ENCODE measurements at regions not wholly inside any gene's neighbourhood (a gene's known extent, or its start where the extent isn't known, plus 50 kb on each side); places are given as distances from the start of the nearest gene placed in this dataset.

DNA sequence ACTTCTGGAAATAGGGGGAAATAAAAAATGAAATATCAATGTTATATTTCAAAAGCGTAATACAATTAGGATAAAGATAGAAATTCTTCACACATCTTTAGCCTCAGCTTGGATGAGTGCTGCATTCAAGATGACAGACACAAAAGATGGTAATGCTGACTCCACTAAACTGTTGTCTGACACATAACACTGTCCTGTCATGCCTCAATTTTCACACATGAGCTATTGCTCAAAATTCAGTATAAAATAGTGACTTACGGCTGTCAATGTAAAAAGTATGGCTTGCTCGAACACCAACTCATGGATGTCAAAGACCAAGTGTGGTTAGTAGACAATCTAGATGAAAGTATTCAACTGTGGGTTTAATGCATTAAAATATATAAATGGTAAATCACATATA lies 94.5 kb downstream of the KLF12 start:
- ATAC-seq (ENCODE audit: low read depth) (no peak), DNase-seq (ENCODE audit: low spot score) (no peak)
- Histone ChIP-seq H3K27me3 (ENCODE audit: insufficient read depth, poor library complexity, severe bottlenecking) (no peaks in the 10 kb centered on the region), H3K27ac (ENCODE audit: poor library complexity, severe bottlenecking) (no peak overlapping the region), H3K4me1 (ENCODE audit: insufficient read depth, poor library complexity, severe bottlenecking) (peaks cover 6% of the 10 kb centered on the region), H3K36me3 (ENCODE audit: low read depth) (no peaks in the 10 kb centered on the region), H3K4me3 (ENCODE audit: severe bottlenecking) (no peak overlapping the region), H3K9me3 (ENCODE audit: severe bottlenecking) (no peaks in the 10 kb centered on the region)
- TF ChIP-seq, protein P1, sequence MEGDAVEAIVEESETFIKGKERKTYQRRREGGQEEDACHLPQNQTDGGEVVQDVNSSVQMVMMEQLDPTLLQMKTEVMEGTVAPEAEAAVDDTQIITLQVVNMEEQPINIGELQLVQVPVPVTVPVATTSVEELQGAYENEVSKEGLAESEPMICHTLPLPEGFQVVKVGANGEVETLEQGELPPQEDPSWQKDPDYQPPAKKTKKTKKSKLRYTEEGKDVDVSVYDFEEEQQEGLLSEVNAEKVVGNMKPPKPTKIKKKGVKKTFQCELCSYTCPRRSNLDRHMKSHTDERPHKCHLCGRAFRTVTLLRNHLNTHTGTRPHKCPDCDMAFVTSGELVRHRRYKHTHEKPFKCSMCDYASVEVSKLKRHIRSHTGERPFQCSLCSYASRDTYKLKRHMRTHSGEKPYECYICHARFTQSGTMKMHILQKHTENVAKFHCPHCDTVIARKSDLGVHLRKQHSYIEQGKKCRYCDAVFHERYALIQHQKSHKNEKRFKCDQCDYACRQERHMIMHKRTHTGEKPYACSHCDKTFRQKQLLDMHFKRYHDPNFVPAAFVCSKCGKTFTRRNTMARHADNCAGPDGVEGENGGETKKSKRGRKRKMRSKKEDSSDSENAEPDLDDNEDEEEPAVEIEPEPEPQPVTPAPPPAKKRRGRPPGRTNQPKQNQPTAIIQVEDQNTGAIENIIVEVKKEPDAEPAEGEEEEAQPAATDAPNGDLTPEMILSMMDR (IDR thresholded peaks at IDR 0.05; ENCODE audit: poor library complexity, severe bottlenecking), result no peak

DNA sequence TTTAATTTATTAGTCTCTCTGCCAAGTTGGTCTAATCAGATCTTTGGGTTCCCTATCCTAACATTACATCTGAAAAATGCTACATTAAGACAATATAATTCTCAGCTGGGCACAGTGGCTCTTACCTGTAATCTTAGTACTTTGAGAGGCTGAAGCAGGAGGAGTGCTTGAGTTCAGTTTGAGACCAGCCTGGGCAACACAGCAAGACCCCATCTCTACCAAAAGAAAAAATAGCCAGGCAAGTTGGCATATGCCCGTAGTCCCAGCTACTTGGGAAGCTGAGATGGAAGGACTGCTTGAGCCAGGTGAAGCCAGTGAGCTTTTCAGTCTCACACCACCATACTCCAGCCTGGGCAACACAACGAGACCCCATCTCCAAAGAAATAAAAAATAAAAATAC lies 95.0 kb downstream of the KLF12 start:
- H3K4me3 ChIP-seq (ENCODE audit: severe bottlenecking), result no peak overlapping the region
- DNase-seq (ENCODE audit: low spot score) (no peak), ATAC-seq (ENCODE audit: low read depth) (no peak)
- no peaks in the 10 kb centered on the region for H3K9me3 ChIP-seq (ENCODE audit: severe bottlenecking)
- no peak overlapping the region for H3K27ac ChIP-seq (ENCODE audit: poor library complexity, severe bottlenecking)
- H3K4me1 ChIP-seq (ENCODE audit: insufficient read depth, poor library complexity, severe bottlenecking), result peaks cover 6% of the 10 kb centered on the region
- H3K36me3 ChIP-seq (ENCODE audit: low read depth), result no peaks in the 10 kb centered on the region
- H3K27me3 ChIP-seq (ENCODE audit: insufficient read depth, poor library complexity, severe bottlenecking), result no peaks in the 10 kb centered on the region
- TF ChIP-seq, protein P1 (IDR thresholded peaks at IDR 0.05; ENCODE audit: poor library complexity, severe bottlenecking), result no peak

DNA sequence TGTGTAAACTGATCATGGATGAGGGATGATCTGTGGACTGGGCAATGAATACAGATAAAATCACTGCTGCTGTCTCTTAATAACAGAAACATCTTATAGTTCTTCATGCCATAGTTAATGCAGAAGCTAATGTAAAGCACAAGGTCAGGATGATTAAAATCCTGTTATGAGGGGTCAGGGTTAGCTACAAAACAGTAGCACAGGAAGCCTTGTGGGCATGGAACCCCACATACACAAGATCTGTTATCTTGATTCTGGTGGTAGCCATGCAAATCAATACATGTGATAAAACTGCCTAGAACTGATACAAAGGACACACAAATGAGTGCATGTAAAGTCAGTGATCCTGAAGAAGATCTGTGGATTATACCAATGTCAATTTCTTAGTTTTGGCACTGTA lies 96.4 kb downstream of the KLF12 start:
- Histone ChIP-seq H3K27ac (ENCODE audit: poor library complexity, severe bottlenecking) (no peak overlapping the region), H3K9me3 (ENCODE audit: severe bottlenecking) (no peaks in the 10 kb centered on the region), H3K4me1 (ENCODE audit: insufficient read depth, poor library complexity, severe bottlenecking) (peaks cover 6% of the 10 kb centered on the region), H3K4me3 (ENCODE audit: severe bottlenecking) (no peak overlapping the region), H3K36me3 (ENCODE audit: low read depth) (no peaks in the 10 kb centered on the region), H3K27me3 (ENCODE audit: insufficient read depth, poor library complexity, severe bottlenecking) (no peaks in the 10 kb centered on the region)
- no peak for ATAC-seq (ENCODE audit: low read depth)
- TF ChIP-seq, protein P1 (IDR thresholded peaks at IDR 0.05; ENCODE audit: poor library complexity, severe bottlenecking), result no peak
- DNase-seq (ENCODE audit: low spot score), result no peak

DNA sequence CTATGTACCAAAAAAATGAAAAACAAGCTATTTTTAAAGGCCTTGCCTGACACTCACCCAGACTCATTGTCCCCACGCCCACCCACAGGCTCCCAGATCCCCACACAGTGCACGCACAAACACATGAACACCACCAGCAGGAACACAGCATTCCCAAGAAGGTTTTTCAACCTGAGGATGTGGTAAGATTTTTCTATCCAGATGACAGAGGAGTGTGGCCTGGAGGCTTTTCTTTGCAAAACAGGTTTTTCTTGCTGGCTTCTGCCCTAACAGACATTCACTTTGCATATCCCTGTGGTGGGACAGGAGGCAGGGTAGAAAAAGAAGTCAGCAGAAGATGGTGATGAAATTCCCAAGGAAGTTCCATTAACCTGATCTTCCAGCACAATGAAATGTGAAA lies 97.8 kb downstream of the KLF12 start:
- Histone ChIP-seq H3K36me3 (ENCODE audit: low read depth) (no peaks in the 10 kb centered on the region), H3K4me3 (ENCODE audit: severe bottlenecking) (no peak overlapping the region), H3K9me3 (ENCODE audit: severe bottlenecking) (no peaks in the 10 kb centered on the region), H3K27ac (ENCODE audit: poor library complexity, severe bottlenecking) (peak overlapping the region; percentile 35), H3K27me3 (ENCODE audit: insufficient read depth, poor library complexity, severe bottlenecking) (no peaks in the 10 kb centered on the region), H3K4me1 (ENCODE audit: insufficient read depth, poor library complexity, severe bottlenecking) (peaks cover 6% of the 10 kb centered on the region)
- peak; percentile 93 for ATAC-seq (ENCODE audit: low read depth)
- TF ChIP-seq, protein P1 (IDR thresholded peaks at IDR 0.05; ENCODE audit: poor library complexity, severe bottlenecking), result no peak
- no peak for DNase-seq (ENCODE audit: low spot score)

DNA sequence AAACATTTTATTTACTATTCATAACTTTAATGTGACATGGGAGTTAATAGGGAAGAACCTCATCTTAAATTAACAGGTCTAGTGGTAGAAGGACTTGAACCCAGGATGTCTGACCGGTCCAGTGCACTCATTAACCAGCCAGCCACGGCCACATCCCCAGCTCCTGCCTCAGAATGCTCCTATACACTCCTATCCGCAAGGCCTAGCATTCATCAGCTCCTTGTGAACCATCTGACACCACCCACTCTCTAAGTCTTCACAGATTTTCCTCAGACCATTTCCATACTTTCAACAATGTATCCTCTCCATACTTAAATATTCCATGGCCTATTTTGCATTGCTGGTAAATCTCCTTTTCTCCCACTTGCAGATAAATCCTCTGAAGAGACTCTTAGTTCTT lies 98.3 kb downstream of the KLF12 start:
- Histone ChIP-seq H3K27ac (ENCODE audit: poor library complexity, severe bottlenecking) (peak overlapping the region; percentile 35), H3K4me3 (ENCODE audit: severe bottlenecking) (no peak overlapping the region), H3K9me3 (ENCODE audit: severe bottlenecking) (no peaks in the 10 kb centered on the region), H3K27me3 (ENCODE audit: insufficient read depth, poor library complexity, severe bottlenecking) (no peaks in the 10 kb centered on the region), H3K4me1 (ENCODE audit: insufficient read depth, poor library complexity, severe bottlenecking) (peaks cover 6% of the 10 kb centered on the region), H3K36me3 (ENCODE audit: low read depth) (no peaks in the 10 kb centered on the region)
- no peak for ATAC-seq (ENCODE audit: low read depth)
- DNase-seq (ENCODE audit: low spot score), result no peak
- TF ChIP-seq, protein P1 (IDR thresholded peaks at IDR 0.05; ENCODE audit: poor library complexity, severe bottlenecking), result no peak
